HEK293T (cell line): ENCODE measurements at regions not wholly inside any gene's neighbourhood (a gene's known extent, or its start where the extent isn't known, plus 50 kb on each side); places are given as distances from the start of the nearest gene placed in this dataset.
A peak's percentile ranks its signal among the peaks of the same experiment; 100 is the strongest.

Experiments used
- CTCF ChIA-PET: fragments of 350-600 bp; formaldehyde crosslinking; extraction: SDS; loops from one replicate; lab custom pipeline; 2021; ENCODE audit warnings: antibody characterized with exemption, inconsistent platforms; lab: Yijun Ruan, JAX
- POLR2A ChIA-PET: fragments of 350-600 bp; formaldehyde crosslinking; extraction: SDS; loops from one replicate; lab custom pipeline; 2020; ENCODE audit warnings: antibody characterized with exemption, inconsistent platforms; lab: Yijun Ruan, JAX
- DNase-seq: peaks from one replicate; pipeline ENCODE4 v3.0.0; 2012; ENCODE audit warnings: mixed read lengths; ENCODE audit errors: extremely low spot score
- ARNT ChIP-seq: fragments of 450-650 bp; IDR thresholded peaks from 2 replicates; pipeline ENCODE4 v1.6.1; 2017; ENCODE audit warnings: mild to moderate bottlenecking
- BHLHE40 ChIP-seq: fragments of 450-650 bp; IDR thresholded peaks from 2 replicates; pipeline ENCODE4 v1.6.1; 2016; ENCODE audit warnings: mild to moderate bottlenecking, moderate library complexity, borderline replicate concordance
- CTBP1 ChIP-seq: fragments of 450-650 bp; IDR thresholded peaks from 2 replicates; pipeline ENCODE4 v1.6.1; 2016; ENCODE audit warnings: borderline replicate concordance
- ELF4 ChIP-seq: fragments of 450-650 bp; IDR thresholded peaks from 2 replicates; pipeline ENCODE4 v1.6.1; 2017; ENCODE audit warnings: antibody characterized with exemption
- FOXA1 ChIP-seq: fragments of 450-650 bp; IDR thresholded peaks from 2 replicates; pipeline ENCODE4 v1.6.1; 2016; ENCODE audit warnings: mild to moderate bottlenecking
- FOXK2 ChIP-seq: fragments of 450-650 bp; IDR thresholded peaks from 2 replicates; pipeline ENCODE4 v1.6.1; 2016; ENCODE audit warnings: mild to moderate bottlenecking
- FOXM1 ChIP-seq: fragments of 450-650 bp; IDR thresholded peaks from 2 replicates; pipeline ENCODE4 v1.6.1; 2017; ENCODE audit warnings: mild to moderate bottlenecking, borderline replicate concordance
- HDGF ChIP-seq: fragments of 450-650 bp; IDR thresholded peaks from 2 replicates; pipeline ENCODE4 v1.6.1; 2017; ENCODE audit warnings: antibody characterized with exemption, borderline replicate concordance
- L3MBTL2 ChIP-seq: fragments of 450-650 bp; conservative IDR thresholded peaks from 2 replicates; pipeline ENCODE4 v1.6.1; 2016; ENCODE audit warnings: mild to moderate bottlenecking
- LEF1 ChIP-seq: fragments of 450-650 bp; IDR thresholded peaks from 2 replicates; pipeline ENCODE4 v1.6.1; 2017; ENCODE audit warnings: mild to moderate bottlenecking, borderline replicate concordance
- NFRKB ChIP-seq: fragments of 450-650 bp; IDR thresholded peaks from 2 replicates; pipeline ENCODE4 v1.6.1; 2016; ENCODE audit warnings: mild to moderate bottlenecking, moderate library complexity
- PKNOX1 ChIP-seq: fragments of 450-650 bp; IDR thresholded peaks from 2 replicates; pipeline ENCODE4 v1.6.1; 2016
- SP1 ChIP-seq: fragments of 450-650 bp; IDR thresholded peaks from 2 replicates; pipeline ENCODE4 v1.6.1; 2017
- SUZ12 ChIP-seq: fragments of 450-650 bp; IDR thresholded peaks from 2 replicates; pipeline ENCODE4 v1.6.1; 2016; ENCODE audit warnings: mild to moderate bottlenecking
- TARDBP ChIP-seq: fragments of 450-650 bp; IDR thresholded peaks from 2 replicates; pipeline ENCODE4 v1.6.1; 2016
- ZNF384 ChIP-seq: fragments of 450-650 bp; IDR thresholded peaks from 2 replicates; pipeline ENCODE4 v1.6.1; 2016

- ChIA-PET CTCF (interaction anchor here (0.6 kb wide), 1 partner anchor 25 kb away, joined by 3 read pairs; no protein-coding TSS in a partner anchor), POLR2A (no interaction called here)
- no peak for DNase-seq
- no peak for TF ChIP-seq ARNT
- TF ChIP-seq NFRKB: no peak
- TF ChIP-seq FOXM1: no peak
- no peak for TF ChIP-seq BHLHE40
- TF ChIP-seq SUZ12: no peak
- no peak for TF ChIP-seq ZNF384
- TF ChIP-seq PKNOX1: no peak
- no peak for TF ChIP-seq L3MBTL2
- TF ChIP-seq HDGF: no peak
Observed at GRCh38 chr6:113121571-113121970, 735.6 kb upstream of the MARCKS start.

- POLR2A ChIA-PET: no interaction called here
- TF ChIP-seq FOXK2: no peak
- CTCF ChIA-PET: interaction anchor here (0.6 kb wide), 1 partner anchor 25 kb away, joined by 3 read pairs; no protein-coding TSS in a partner anchor
- peak; percentile 17 for DNase-seq
Observed at GRCh38 chr6:113122060-113122459, 735.1 kb upstream of the MARCKS start.

GRCh38 chr6:113125626-113126025 is 731.5 kb upstream of the MARCKS start:
- CTCF ChIA-PET: no interaction called here
- POLR2A ChIA-PET: no interaction called here
- no peak for TF ChIP-seq PKNOX1
- DNase-seq: no peak

- DNase-seq: no peak
- ChIA-PET POLR2A (no interaction called here), CTCF (no interaction called here)
- no peak for TF ChIP-seq CTBP1
- no peak for TF ChIP-seq ARNT
- no peak for TF ChIP-seq FOXK2
- no peak for TF ChIP-seq LEF1
- no peak for TF ChIP-seq SP1
- TF ChIP-seq ELF4: no peak
- no peak for TF ChIP-seq NFRKB
- no peak for TF ChIP-seq L3MBTL2
- TF ChIP-seq FOXA1: no peak
- TF ChIP-seq FOXM1: no peak
- no peak for TF ChIP-seq BHLHE40
- no peak for TF ChIP-seq TARDBP
- no peak for TF ChIP-seq ZNF384
- TF ChIP-seq HDGF: no peak
- TF ChIP-seq PKNOX1: no peak
Observed at GRCh38 chr6:113127786-113128419, 729.2 kb upstream of the MARCKS start.

GRCh38 chr6:113128661-113129060 is 728.5 kb upstream of the MARCKS start:
- TF ChIP-seq SP1 (no peak), TARDBP (no peak), NFRKB (no peak), ELF4 (no peak), ARNT (no peak), LEF1 (no peak), SUZ12 (no peak), FOXK2 (no peak), BHLHE40 (no peak), FOXA1 (no peak), PKNOX1 (no peak)
- ChIA-PET POLR2A (no interaction called here), CTCF (no interaction called here)
- DNase-seq: no peak

GRCh38 chr6:113129991-113130390 is 727.2 kb upstream of the MARCKS start:
- CTCF ChIA-PET: no interaction called here
- TF ChIP-seq FOXA1 (no peak), HDGF (no peak), SUZ12 (no peak), CTBP1 (no peak), FOXM1 (no peak), L3MBTL2 (no peak), ARNT (no peak), FOXK2 (no peak), BHLHE40 (no peak), LEF1 (no peak), ELF4 (no peak), NFRKB (no peak), SP1 (no peak)
- POLR2A ChIA-PET: no interaction called here
- no peak for DNase-seq
